GM04503 (cell line): ENCODE measurements at regions not wholly inside any gene's neighbourhood (a gene's known extent, or its start where the extent isn't known, plus 50 kb on each side); places are given as distances from the start of the nearest gene placed in this dataset.
"Not testable (repeated sequence)": the region's sequence is repeated elsewhere in the genome, so short reads cannot be mapped to it uniquely, and the experiment has no call there.

Experiments
- DNase-seq: peaks from one replicate; pipeline ENCODE4 v3.0.0-alpha.2; 2012; ENCODE audit warnings: low read depth

DNA sequence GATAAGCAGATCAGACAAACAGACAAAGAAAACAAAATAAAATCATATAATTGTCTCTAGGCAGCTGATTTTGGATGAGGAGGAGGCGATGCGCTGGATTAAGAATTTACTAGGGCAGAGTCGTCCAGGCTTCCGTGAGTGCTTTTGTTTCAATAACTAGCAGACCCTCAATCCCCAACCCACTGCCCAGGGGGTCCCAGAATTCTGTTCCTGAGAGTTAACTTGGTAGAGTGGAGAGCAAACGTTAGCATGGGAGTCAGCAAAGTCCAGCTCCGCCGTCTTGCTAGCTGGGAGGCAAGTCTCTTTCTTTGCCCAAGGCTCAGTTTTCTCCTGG lies 95.5 kb upstream of the TBX5 start:
- no peak for DNase-seq

DNA sequence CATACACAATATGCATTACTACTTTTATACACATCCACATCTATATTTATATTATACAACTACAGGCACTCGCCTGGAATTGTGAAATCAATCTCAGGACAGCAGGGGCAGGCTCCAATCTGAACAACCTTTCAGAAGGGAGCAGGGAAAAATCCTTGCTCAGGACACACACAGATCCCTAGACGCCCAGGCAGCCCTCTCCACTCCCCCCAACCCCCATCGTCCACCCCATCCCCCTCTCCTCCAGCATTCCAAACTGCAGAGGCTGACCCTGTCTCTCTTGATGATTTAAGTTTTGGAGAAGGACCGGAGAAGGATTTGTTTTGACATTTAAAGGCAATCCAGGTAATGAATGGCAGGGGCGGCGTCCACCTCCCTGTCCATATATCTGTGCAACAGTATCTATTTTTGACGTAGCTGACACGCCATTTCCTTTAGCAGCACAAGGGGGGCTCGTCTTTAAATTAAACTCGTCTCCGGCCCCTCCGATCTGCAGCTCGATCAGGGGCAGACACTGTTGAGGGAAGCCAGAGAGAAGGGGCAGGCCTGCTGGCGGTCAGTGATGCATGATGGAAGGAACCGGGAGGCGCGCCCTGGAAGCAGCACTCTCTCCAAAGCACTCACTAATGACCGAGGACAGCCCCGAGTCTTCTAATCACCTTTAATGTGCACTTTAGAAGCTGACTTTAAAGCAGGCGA lies 95.0 kb upstream of the TBX5 start:
- DNase-seq, result no peak

GRCh38 chr12:114500131-114500530 lies 94.2 kb upstream of the TBX5 start:
- no peak for DNase-seq

DNA sequence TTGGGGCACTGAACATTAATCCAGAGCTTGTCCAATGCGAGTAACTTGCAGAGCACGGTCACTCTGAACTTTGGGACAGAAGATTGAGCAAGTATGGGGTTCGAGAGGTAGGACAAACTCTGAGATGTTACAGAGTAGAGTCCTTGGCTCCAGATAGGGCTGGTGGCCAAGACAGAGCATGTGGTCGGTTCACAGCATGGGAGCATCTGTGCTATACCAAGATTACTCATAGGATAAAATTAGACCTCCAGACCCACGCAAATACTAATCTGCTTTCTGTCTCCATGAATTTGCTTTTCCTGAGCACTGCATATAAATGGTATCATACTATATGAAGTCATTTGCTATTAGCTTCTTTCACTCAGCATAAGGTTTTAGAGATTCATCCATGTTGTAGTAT lies 93.4 kb upstream of the TBX5 start:
- no peak for DNase-seq

- no peak for DNase-seq
Observed at GRCh38 chr12:114491916-114492315, 86.0 kb upstream of the TBX5 start.

DNA sequence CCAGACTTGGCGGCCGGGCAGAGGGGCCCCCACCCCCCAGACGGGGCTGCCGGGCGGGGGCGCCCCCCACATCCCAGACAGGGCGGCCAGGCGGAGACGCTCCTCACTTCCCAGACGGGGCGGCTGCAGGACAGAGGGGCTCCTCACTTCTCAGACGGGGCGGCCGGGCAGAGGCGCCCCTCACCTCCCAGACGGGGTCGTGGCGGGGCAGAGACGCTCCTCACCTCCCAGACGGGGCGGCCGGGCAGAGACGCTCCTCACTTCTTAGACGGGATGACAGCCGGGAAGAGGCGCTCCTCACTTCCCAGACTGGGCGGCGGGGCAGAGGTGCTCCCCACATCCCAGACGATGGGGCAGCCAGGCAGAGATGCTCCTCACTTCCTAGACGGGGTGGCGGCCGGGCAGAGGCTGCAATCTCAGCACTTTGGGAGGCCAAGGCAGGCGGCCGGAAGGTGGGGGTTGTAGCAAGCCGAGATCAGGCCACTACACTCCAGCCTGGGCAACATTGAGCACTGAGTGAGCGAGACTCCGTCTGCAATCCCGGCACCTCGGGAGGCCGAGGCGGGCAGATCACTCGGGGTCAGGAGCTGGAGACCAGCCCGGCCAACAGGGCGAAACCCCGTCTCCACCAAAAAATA lies 79.0 kb upstream of the TBX5 start:
- not testable (repeated sequence) for DNase-seq

- no peak for DNase-seq
Observed at GRCh38 chr12:114483996-114484395, 78.1 kb upstream of the TBX5 start.

GRCh38 chr12:114481200-114481535 lies 75.2 kb upstream of the TBX5 start:
- DNase-seq, result no peak

DNA sequence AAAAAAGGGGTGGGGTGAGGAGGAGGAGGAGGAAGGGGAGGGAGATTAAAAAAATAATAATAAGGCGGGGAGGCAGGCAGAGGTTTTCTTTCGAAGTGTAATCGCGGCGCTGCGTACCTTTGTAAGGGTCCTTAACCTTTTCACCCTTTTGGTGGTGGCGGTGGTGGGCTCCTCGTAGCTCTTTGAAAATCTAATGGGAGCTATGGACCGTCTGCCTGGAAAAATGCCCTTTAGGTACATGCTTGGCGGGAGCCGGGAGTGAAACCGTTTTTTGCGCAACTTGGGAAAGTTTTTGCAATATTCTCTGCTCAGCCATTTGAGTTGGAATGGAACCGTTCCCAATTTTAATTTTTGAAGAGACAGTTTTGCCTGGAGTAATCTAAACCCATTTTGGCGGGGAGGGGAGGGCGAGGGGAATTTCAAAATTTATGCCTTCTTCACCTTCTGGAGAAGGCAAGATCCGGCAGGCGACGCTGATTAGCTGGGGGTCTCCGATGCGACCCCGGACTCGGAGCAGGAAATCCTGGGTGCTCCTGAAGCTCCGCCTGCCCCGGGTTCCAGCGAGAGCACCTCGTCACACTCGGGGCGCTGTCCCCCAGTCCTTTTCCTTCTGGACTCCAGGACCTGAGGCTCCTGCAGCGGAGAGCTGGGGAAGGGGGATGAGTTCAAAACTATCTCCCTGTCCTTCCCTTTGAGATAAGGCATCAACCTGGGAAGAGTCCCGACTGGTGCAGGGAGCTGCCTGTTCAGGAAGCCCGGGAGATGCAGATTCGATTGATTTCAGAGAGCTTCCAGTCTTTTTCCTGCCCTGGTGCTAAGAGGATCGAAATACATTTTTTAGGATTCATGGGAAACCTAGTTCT lies 74.6 kb upstream of the TBX5 start:
- DNase-seq, result no peak

GRCh38 chr12:114479831-114480230 lies 73.9 kb upstream of the TBX5 start:
- DNase-seq, result no peak

DNA sequence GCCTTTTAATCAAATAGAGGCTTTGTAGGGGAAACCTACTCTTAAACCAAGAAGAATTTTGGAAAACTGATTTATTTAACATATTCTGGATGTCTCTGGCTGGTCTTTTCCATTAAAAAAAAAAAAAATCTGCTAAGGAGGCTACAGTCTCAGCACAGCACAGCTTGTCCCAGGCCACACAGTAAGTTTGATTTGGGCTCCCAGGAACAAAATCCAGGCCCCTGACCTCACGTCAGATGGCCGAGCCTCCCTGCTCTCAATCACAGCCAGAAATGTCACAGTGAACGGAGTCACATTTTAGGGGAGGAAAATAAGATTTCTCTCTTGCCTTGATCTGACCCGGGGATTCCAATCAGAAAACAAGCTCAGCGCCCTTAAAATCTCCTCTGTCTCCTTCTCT lies 72.9 kb upstream of the TBX5 start:
- DNase-seq, result no peak

- DNase-seq, result no peak
Observed at GRCh38 chr12:114477989-114478395, 72.0 kb upstream of the TBX5 start.

- peak; percentile 7 for DNase-seq
Observed at GRCh38 chr12:114476159-114476558, 70.2 kb upstream of the TBX5 start.

DNA sequence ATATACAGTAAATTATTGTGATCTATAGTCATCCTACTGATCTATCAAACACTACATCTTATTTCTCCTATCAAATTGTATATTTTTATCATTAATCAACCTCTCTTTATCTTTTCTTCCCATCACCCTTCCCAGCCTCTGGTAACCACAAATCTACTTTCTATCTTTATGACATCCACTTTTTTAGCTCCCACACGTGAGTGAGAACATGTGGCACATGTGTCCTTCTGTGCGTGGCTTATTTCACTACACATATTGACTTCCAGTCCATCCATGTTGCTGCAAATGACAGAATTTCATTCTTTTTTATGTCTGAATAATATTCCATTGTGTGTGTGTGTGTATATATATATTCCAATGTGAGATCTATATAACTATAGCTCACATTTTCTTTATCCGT lies 67.8 kb upstream of the TBX5 start:
- DNase-seq, result no peak

DNA sequence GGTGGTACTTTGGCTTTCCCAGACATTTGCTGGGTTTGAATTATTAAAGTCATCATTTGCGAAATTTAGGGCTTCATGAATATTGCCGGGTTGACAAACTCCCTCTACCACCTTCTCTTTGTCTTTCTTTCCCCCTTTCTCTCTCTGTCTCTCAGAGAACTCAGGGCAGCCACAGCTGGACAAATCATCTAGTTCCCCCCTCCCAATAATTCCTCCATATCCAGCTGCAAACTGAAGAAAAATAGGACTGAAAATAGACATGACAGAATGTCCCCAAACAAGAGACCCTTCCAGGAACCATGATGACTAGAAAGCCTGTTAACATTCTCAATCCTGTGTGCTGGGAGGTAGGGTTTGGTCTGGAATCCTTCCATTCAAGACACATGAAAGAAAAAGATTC lies 67.1 kb upstream of the TBX5 start:
- DNase-seq, result no peak

DNA sequence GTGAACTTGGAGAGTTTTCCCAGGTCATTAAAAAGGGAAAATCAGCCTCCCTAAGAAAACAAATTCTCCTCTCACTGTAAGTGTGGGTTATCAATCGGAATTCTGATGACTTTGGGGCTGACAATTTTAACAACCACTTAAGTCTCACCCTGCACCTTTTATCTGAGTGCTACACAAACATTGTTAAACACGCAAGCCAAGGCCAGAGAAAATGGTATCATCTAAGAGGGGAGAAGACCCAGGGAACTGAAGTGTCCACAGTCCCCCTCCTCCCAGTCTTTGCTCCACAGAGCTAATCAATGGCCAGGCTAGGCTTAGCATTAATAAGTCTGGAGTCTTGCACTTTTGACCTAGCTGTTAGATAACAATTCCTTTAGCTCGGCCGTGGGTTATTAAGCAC lies 51.7 kb upstream of the TBX5 start:
- no peak for DNase-seq
